ENCODE measurements at regions not wholly inside any gene's neighbourhood (a gene's known extent, or its start where the extent isn't known, plus 50 kb on each side); places are given as distances from the start of the nearest gene placed in this dataset.

DNA sequence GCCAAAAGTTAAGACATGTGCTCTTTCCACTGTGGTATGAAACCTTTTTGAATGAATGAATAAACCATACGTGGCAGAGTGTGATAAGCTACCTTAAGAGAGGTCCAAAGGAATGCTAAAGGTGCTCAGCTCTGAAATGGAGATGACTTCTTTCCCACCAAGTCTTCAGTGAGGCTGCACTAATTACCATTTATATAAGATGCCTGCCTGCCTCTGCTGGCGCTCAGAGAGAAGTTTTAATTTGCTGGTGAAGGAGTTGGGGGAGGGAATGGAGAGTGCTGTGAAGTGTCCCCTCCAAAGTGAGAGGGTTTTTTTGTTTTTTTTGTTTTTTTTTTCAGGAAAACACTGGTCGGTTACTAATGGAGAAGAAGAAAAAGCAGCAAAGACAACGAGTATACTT, 559.0 kb downstream of the OMA1 start:
- no peaks in the 10 kb centered on the region for H3K9me3 Mint-ChIP-seq
- H3K36me3 Mint-ChIP-seq = no peaks in the 10 kb centered on the region
- H3K4me1 Mint-ChIP-seq = peaks cover 4% of the 10 kb centered on the region
- no peak overlapping the region for H3K4me3 Mint-ChIP-seq
- H3K27me3 Mint-ChIP-seq = no peaks in the 10 kb centered on the region
- no peak overlapping the region for H3K27ac Mint-ChIP-seq

DNA sequence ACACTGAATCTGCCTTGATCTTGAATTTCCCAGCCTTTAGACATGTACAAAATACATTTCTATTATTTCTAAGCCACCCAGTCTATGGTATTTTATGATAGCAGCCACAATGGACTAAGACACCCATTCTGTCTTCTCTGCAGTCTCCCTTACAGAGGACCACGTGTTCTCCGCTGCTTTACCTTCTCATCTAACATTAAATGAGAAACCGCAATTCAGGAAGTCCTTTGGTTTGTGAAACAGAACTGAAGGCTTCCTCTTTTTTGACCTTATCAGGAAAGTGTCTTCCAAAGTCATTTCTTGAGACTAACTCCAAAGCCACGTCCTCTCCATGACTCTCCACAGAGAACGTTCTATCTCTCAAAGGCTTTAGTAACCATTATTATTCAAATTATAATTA, 560.1 kb downstream of the OMA1 start:
- Mint-ChIP-seq H3K27ac (no peak overlapping the region), H3K36me3 (no peaks in the 10 kb centered on the region), H3K9me3 (no peaks in the 10 kb centered on the region), H3K27me3 (no peaks in the 10 kb centered on the region), H3K4me3 (no peak overlapping the region), H3K4me1 (peaks cover 4% of the 10 kb centered on the region)

DNA sequence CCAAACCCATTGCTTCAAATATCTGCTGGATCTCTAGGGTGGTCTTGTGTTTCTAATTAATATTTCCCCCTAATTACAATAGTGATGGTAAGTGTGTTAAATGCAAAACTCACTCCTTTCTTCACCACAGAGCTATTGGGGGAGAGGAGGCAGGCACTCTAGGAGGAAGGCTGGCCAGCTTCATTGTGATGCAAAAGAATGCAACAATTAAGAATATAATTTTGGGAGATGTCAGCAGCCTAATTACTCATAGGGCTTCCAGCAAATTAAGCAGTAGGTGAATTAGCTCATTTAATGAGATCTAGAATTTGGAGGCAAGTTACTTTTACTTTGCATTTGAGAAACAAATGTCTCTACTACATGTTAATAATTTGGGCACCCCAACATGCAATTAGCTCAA, 560.4 kb upstream of the DAB1 start:
- no peaks in the 10 kb centered on the region for H3K27me3 Mint-ChIP-seq
- no peak overlapping the region for H3K27ac Mint-ChIP-seq
- no peaks in the 10 kb centered on the region for H3K9me3 Mint-ChIP-seq
- peaks cover 4% of the 10 kb centered on the region for H3K4me1 Mint-ChIP-seq
- H3K4me3 Mint-ChIP-seq = no peak overlapping the region
- no peaks in the 10 kb centered on the region for H3K36me3 Mint-ChIP-seq

DNA sequence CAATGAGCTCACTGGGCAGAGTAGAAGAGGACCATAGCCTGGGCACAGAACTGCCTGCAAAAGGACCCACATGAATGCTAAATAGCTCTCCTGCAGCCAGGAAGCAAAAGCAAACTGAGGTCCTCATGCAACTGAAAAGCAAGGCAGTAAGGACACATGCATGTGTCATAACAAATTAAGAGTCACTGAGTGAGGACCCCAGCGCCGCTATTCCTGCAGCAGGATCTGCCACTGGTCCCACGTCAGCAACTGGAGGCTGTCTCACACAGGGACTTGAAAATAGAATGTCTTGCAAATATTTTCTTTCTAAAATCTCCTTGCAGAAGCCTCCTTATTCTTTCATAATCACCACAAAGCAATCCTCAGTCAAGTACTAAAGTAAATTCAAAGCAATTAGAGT, 559.6 kb upstream of the DAB1 start:
- no peak overlapping the region for H3K27ac Mint-ChIP-seq
- peaks cover 4% of the 10 kb centered on the region for H3K4me1 Mint-ChIP-seq
- H3K27me3 Mint-ChIP-seq = no peaks in the 10 kb centered on the region
- no peak overlapping the region for H3K4me3 Mint-ChIP-seq
- no peaks in the 10 kb centered on the region for H3K36me3 Mint-ChIP-seq
- no peaks in the 10 kb centered on the region for H3K9me3 Mint-ChIP-seq

DNA sequence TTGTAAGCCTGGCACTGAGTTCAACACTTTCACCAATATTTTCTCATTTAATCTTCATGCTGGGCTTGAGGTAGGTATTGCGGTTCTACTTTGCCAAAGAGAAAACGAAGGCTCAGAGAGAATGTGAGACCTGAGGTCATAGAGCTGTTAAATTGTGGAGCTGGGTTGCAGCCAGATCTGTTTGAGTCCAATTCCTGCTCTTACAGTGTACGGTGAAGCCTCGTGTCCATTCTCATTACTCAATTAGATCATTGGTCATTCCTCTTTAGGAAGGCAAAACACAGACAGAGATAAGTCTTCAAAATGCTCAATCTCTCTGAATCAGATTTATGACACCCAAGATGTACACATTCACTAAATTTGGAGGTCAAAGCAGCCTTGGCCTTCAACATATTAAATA, 559.0 kb upstream of the DAB1 start:
- peaks cover 4% of the 10 kb centered on the region for H3K4me1 Mint-ChIP-seq
- H3K9me3 Mint-ChIP-seq = no peaks in the 10 kb centered on the region
- H3K4me3 Mint-ChIP-seq = no peak overlapping the region
- no peaks in the 10 kb centered on the region for H3K36me3 Mint-ChIP-seq
- no peak overlapping the region for H3K27ac Mint-ChIP-seq
- peaks cover 2% of the 10 kb centered on the region for H3K27me3 Mint-ChIP-seq

DNA sequence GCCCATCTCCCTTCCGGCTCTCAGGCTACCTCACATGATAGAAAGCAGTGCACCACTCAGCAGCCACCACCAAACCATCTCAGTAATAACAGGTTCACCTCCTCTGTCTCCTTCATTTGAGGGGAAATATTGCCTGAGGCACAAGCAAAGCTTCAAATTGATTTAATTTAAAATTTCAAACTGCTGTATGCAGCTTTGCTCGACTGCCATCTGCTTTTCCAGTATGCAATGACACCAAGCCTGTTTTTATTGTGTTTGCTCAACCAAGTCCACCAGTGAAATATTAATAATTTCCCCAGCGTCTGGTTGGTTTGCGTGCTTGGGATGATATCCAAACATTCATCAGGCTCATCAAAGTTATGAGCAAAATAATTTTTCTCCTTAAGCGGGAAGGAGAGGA, 552.4 kb upstream of the DAB1 start:
- Mint-ChIP-seq H3K9me3 (peaks cover 9% of the 10 kb centered on the region), H3K36me3 (no peaks in the 10 kb centered on the region), H3K4me3 (no peak overlapping the region), H3K4me1 (no peaks in the 10 kb centered on the region), H3K27ac (no peak overlapping the region), H3K27me3 (peaks cover 4% of the 10 kb centered on the region)

DNA sequence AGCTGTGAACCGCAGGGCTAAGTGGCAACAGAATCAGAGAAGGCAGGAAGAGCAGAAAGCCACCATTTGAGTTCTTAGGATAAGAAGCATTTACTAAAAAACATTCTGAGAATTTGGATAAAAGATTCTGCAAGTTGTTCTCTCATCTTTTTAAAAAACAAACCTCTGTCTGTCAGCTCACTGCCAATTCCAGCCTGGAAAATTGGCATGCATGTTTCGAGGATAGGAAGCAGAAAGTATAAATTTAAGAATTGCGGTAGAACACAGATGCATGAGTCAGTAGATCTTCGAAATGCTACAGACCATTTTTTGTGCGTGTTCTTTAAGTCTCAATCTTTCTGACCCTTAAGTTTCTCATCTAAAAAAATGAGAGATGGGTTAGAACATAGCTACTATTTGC, 544.5 kb upstream of the DAB1 start:
- H3K36me3 Mint-ChIP-seq = no peaks in the 10 kb centered on the region
- H3K9me3 Mint-ChIP-seq = no peaks in the 10 kb centered on the region
- no peak overlapping the region for H3K27ac Mint-ChIP-seq
- no peaks in the 10 kb centered on the region for H3K4me1 Mint-ChIP-seq
- H3K27me3 Mint-ChIP-seq = peaks cover 1% of the 10 kb centered on the region
- no peak overlapping the region for H3K4me3 Mint-ChIP-seq

DNA sequence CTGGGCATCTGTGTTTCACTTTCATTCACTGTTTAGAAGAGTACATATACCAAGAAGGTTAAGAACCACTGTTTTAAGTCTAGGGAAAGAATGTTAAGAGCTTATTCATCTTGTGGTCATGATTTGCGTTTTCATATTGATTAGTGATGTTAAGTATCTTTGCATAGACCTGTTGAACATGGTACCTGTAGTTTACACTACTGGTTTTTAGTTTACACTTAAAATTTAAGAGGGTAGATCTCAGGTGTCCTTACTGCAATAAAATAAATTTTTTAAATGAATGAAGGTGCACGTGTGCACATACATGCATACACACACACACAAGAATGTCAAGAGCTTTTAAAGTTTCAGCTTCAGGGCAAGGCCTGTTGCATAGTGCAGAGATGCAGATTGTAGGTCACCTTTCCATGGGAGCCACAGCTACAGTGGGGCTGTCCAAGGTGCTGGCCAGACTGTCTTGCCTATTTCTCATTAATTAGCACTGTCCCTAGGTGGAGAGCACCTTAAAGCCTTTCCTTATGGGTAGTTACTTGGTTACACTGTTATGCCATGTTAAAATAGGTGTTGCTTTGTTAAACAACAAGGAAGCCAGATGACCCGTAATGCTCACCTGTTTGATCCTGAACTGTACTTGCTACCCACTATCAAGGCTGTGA, 543.0 kb upstream of the DAB1 start:
- Mint-ChIP-seq H3K36me3 (no peaks in the 10 kb centered on the region), H3K27ac (no peak overlapping the region), H3K9me3 (no peaks in the 10 kb centered on the region), H3K27me3 (no peaks in the 10 kb centered on the region), H3K4me1 (no peaks in the 10 kb centered on the region), H3K4me3 (no peak overlapping the region)

DNA sequence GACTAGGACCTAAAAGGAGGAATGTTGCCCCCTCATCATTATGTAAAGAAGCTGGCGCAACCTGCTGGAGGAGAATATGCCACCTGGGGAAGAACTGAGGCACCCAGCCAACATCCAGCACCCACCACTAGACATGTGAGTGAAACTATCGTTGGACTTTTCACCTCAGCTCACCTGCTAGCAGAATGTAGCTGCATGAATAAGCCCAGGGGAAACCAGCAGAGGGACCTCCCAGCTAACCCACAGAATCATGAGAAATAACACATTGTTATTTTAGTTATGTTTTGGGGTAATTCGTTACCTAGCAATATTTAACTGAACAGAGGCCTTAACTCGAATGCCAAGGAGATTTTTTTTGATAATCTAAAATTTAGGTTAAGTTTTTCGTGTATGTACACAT, 542.5 kb upstream of the DAB1 start:
- Mint-ChIP-seq H3K36me3 (no peaks in the 10 kb centered on the region), H3K27me3 (no peaks in the 10 kb centered on the region), H3K9me3 (no peaks in the 10 kb centered on the region), H3K4me3 (no peak overlapping the region), H3K4me1 (no peaks in the 10 kb centered on the region), H3K27ac (no peak overlapping the region)

DNA sequence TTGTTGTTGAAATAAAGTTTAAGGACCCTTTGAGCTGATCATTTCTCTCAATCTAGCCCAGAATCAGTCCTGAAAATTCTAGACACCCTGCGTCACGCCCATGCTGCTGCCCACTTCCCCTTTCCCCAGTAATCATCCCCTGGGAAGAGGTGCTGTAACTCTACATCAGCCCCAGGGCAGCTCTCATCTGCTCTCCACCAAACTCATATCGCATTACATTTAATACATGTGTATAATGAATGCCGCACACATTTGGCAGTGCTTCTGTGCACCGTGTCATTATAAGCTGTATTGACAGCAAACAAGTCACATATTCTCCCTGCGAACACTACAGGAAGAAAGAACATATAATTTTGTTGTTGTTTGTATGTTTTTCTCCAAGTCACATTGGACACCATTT, 539.7 kb upstream of the DAB1 start:
- H3K4me1 Mint-ChIP-seq = no peaks in the 10 kb centered on the region
- H3K9me3 Mint-ChIP-seq = no peaks in the 10 kb centered on the region
- no peaks in the 10 kb centered on the region for H3K27me3 Mint-ChIP-seq
- H3K27ac Mint-ChIP-seq = no peak overlapping the region
- H3K4me3 Mint-ChIP-seq = no peak overlapping the region
- no peaks in the 10 kb centered on the region for H3K36me3 Mint-ChIP-seq

DNA sequence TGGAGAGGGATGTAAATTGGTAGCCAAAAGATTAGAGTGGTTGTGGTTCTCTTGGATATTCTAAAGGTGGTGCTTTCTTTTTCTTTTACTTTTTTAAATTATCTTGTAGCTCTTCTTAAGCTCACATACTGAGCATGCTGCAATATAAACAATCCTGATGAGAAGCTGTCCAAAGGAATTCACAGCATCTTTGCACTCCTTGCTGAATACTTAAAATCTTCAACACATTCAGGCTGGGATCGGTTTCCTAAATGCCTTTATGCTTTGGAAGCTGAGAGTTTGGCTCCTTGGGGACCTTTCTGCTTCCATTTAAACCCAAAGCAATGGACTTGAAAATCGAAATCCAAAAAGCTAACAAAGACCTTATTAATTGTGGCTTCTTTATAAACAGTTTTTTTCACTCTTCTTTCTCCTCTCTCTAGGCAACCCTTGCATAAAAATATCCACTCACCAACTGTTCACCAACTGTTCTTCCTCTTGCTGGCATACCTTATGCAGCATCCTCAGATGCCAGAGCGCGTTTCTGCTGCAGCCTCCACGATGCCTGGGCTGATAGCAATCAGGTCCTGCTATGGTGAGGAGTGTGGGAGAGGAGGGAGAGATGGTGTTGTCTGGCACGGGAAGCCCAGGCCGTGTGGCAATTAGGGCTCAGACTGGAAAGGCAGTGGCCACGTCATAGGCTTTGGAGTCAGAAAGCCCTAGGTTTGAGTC, 535.8 kb upstream of the DAB1 start:
- H3K27me3 Mint-ChIP-seq = no peaks in the 10 kb centered on the region
- H3K4me3 Mint-ChIP-seq = no peak overlapping the region
- H3K36me3 Mint-ChIP-seq = no peaks in the 10 kb centered on the region
- no peak overlapping the region for H3K27ac Mint-ChIP-seq
- H3K4me1 Mint-ChIP-seq = no peaks in the 10 kb centered on the region
- no peaks in the 10 kb centered on the region for H3K9me3 Mint-ChIP-seq

DNA sequence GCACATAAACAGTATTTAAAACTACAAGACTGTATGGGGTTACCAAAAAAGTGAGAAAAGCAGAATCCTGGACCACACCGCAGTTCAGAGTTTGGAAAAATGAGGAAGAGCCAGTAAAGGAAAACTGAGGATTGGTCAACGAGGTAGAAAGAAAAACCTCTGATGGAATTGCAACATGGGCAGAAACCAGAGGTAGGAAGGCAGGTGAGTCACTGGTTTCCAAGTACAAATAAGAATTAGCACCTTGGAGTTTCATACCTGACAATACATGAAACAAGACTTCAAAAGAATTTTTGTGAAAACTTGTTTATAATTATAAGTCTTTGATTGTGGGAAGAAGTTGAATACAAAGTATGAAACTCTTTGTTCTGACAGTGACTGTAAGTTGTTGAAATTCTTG, 533.7 kb upstream of the DAB1 start:
- Mint-ChIP-seq H3K9me3 (no peaks in the 10 kb centered on the region), H3K36me3 (no peaks in the 10 kb centered on the region), H3K27ac (no peak overlapping the region), H3K4me1 (no peaks in the 10 kb centered on the region), H3K4me3 (no peak overlapping the region), H3K27me3 (no peaks in the 10 kb centered on the region)

DNA sequence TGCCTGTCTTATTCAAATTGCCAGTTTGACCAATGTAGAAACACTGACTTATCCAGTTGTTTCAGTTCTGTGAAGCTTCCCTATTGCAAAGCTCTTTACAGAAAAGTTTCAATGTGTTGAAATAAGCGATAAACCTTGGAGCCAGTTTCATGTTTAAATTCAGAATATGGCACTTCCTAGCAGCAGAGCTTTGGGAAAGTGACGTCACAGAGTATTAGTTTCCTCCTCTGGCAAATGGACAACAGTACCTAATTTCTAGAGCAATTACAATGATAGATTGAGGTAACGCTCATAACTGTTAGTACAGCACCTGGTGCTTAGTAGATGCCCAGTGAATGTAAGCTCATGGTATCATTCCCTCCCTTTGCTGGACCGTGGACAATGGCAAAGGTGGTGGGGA, 527.5 kb upstream of the DAB1 start:
- H3K27ac Mint-ChIP-seq = no peak overlapping the region
- H3K4me1 Mint-ChIP-seq = no peaks in the 10 kb centered on the region
- no peaks in the 10 kb centered on the region for H3K27me3 Mint-ChIP-seq
- no peak overlapping the region for H3K4me3 Mint-ChIP-seq
- H3K9me3 Mint-ChIP-seq = no peaks in the 10 kb centered on the region
- H3K36me3 Mint-ChIP-seq = no peaks in the 10 kb centered on the region

DNA sequence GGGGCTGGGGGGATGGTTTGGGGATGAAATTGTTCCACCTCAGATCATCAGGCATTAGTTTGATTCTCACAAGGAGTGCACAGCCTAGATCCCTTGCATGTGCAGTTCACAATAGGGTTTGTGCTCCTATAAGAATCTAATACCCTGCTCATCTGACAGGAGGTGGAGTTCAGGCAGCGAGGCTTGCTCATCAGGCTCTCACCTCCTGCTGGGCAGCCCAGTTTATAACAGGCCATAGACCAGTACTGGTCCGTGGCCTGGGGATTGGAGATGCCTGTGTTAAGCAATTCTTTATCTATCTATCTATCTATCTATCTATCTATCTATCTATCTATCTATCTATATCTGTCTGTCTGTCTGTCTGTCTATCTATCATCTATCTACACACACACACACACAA, 525.3 kb upstream of the DAB1 start:
- Mint-ChIP-seq H3K4me1 (no peaks in the 10 kb centered on the region), H3K27me3 (no peaks in the 10 kb centered on the region), H3K9me3 (no peaks in the 10 kb centered on the region), H3K27ac (no peak overlapping the region), H3K36me3 (no peaks in the 10 kb centered on the region), H3K4me3 (no peak overlapping the region)

DNA sequence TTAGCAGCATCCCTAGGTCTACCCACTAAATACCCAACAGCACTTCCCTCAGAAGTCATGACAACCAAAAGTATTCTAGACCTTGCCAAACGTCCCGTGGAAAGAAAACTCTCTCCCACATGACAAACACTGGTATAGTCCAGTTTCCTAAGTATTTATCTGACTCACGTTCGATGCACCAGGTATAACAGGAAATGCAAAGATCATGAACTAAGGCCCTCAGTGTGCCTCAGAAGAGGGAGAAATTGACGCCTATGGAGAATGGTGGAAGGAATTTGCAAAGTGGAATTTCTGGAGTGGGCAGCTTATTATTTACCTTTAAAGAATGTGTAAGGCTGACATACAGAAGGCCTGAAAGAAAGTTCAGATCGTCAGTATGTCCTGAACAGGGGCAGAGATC, 523.6 kb upstream of the DAB1 start:
- H3K9me3 Mint-ChIP-seq = no peaks in the 10 kb centered on the region
- H3K27me3 Mint-ChIP-seq = no peaks in the 10 kb centered on the region
- H3K27ac Mint-ChIP-seq = no peak overlapping the region
- H3K36me3 Mint-ChIP-seq = no peaks in the 10 kb centered on the region
- H3K4me1 Mint-ChIP-seq = no peaks in the 10 kb centered on the region
- no peak overlapping the region for H3K4me3 Mint-ChIP-seq

DNA sequence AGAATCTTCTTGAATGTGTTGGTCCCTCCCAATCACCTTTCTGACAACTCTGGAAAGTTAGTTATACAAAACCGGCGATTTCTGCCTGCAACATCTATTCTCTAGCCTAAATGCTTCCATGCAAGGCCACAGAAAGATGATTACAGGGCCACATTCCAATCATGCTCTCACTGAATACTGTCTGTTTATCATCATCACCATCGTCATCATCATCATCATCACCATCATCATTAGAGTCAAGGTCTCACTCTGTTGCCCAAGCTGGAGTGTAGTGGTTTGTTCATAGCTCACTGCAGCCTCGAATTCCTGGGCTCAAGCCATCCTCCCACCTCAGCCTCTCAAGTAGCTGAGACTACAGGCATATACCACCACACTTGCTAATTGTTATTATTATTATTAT, 521.2 kb upstream of the DAB1 start:
- Mint-ChIP-seq H3K27me3 (no peaks in the 10 kb centered on the region), H3K4me1 (no peaks in the 10 kb centered on the region), H3K27ac (no peak overlapping the region), H3K4me3 (no peak overlapping the region), H3K36me3 (no peaks in the 10 kb centered on the region), H3K9me3 (no peaks in the 10 kb centered on the region)

DNA sequence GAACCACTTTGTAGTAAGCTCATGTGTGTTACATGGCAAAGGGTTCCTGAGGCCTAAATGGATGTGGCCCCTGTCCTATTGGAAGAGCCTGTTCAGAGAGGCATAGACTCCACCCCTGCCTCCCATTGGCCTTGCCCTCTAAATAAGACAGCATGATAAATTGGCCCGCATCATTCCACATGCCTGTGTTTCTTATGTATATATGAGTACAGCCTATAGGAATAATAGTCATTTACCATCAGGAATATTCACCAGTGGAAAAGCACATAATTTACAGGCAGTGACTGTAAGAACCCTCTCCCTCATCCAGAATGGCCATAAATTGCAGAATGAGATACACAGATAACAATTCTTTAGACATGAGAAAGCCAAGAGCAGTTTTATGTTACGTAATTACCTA, 519.5 kb upstream of the DAB1 start:
- Mint-ChIP-seq H3K4me3 (no peak overlapping the region), H3K9me3 (peaks cover 8% of the 10 kb centered on the region), H3K36me3 (no peaks in the 10 kb centered on the region), H3K27ac (no peak overlapping the region), H3K4me1 (no peaks in the 10 kb centered on the region), H3K27me3 (peaks cover 2% of the 10 kb centered on the region)
